Cardiac septum (tissue), 1 donor: ENCODE measurements at regions not wholly inside any gene's neighbourhood (a gene's known extent, or its start where the extent isn't known, plus 50 kb on each side); places are given as distances from the start of the nearest gene placed in this dataset.

ENCODE experiments used
- DNase-seq: peaks from one replicate; pipeline ENCODE4 v3.0.0-alpha.2; 2020; ENCODE audit warnings: low spot score
- intact Hi-C: fragments of 100-400 bp; cut with DNase I; formaldehyde crosslinking; loops from one replicate; pipeline ENCODE4 v1.14.0; 2022
- donor health status: DM: no; HTN: no; CAD: no.

GRCh38 chr10:2957785-2958184 is 109.6 kb upstream of the PFKP start:
- DNase-seq: no peak
- intact Hi-C loops: no loop called here

- intact Hi-C loops: no loop called here
- DNase-seq: no peak
Measured at GRCh38 chr10:2955064-2955463, 112.3 kb upstream of the PFKP start.

- no peak for DNase-seq
- intact Hi-C loops: no loop called here
Measured at GRCh38 chr10:2953495-2953894, 113.9 kb upstream of the PFKP start.

GRCh38 chr10:2951235-2951835 is 116.0 kb upstream of the PFKP start:
- intact Hi-C loops: no loop called here
- no peak for DNase-seq

GRCh38 chr10:2950546-2950945 is 116.8 kb upstream of the PFKP start:
- no peak for DNase-seq
- intact Hi-C loops: no loop called here

DNA sequence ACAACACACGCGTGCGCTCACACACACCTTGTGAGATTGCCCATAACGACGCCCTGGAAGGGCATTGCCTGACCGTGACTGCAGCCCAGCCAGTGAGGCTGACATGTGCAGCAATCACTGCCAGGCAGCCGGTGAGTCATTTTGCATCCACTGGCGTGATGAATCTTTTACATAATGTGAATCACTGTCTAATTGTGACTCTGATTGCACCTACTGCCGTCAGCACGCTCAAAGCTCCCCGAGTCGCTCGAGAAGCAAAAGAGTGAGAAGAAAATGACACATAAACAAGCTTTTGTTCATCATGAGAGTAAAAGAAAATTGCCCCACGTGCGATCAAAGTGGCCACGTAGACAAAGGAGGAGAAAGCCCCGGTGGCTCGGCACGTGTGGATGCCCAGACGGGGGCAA is 117.4 kb upstream of the PFKP start:
- no peak for DNase-seq
- intact Hi-C loops: no loop called here

DNA sequence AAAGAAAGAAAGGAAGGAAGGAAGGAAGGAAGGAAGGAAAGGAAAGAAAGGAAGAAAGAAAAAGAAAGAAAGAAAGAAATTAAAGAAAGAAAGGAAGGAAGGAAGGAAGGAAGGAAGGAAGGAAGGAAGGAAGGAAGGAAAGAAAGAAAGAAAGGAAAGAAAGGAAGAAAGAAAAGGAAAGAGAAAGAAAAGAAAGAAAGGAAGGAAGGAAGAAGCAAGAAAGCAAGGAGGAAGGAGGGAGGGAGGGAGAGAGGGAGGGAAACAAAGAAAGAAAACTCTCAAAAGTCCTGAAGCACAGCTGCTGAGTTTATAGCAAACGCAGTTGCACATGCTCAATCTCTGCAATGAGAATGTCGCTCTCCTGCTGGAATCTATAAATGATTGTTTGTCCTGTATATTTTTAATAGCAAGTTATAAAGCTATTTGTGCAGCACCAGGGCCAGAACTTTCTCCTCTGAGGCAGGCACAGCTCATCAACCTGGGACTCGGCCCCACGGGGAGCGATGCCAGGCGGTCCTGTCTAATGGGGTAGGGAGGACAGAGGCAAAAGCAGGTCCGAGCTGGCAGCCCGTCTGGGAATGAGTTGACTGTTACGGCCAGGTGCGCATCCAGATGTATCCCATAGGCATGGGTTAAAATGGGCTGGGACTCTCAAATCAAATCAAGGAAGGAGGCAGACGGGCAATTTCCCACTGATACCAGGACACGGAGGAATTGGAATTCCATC is 118.0 kb upstream of the PFKP start:
- intact Hi-C loops: no loop called here
- no peak for DNase-seq

- intact Hi-C loops: no loop called here
- no peak for DNase-seq
Measured at GRCh38 chr10:2948127-2948854, 119.1 kb upstream of the PFKP start.

DNA sequence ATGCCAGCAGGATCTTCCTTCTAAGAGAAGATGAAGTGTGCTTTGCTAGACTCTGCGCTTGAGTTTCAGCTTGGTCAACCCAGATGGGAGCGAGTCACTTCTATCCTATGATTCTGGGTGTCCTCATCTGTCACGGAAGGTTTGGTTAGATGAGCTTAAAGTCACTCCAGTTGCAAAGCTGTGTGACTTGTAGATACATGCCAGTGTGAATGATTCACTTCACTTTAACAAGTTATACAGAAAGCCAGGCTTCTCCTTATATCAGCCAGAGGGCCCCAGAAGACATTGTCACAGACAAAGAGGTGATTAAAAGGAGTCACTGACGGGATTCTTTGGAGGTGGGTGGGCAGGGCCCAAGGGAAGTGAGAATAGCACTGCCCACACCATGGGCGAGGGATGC is 122.6 kb upstream of the PFKP start:
- DNase-seq: no peak
- intact Hi-C loops: no loop called here

- intact Hi-C loops: no loop called here
- DNase-seq: no peak
Measured at GRCh38 chr10:2943932-2944614, 123.3 kb upstream of the PFKP start.

DNA sequence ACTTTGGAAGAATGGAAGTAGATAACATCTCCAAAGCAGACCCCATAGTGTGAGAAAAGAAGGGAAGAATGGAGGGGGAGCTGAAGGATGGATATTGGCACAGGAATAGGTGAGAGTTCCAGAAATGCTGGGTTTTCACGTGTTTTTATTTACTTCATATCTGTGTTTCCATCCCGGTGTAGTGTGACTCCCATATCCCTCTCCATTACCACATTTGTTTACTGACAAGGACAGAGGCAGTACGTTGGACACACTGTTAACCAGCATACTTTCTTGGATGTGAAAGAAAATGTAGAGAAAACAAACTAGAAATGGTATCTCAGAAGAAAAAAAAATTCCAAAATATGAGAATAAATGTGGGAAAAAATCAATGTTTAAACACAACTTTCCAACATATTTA is 124.4 kb upstream of the PFKP start:
- intact Hi-C loops: no loop called here

GRCh38 chr10:2938869-2939268 is 128.5 kb upstream of the PFKP start:
- DNase-seq: no peak
- intact Hi-C loops: no loop called here

More for the DNA sequence above, 124.4 kb upstream of the PFKP start:
- DNase-seq: no peak

DNA sequence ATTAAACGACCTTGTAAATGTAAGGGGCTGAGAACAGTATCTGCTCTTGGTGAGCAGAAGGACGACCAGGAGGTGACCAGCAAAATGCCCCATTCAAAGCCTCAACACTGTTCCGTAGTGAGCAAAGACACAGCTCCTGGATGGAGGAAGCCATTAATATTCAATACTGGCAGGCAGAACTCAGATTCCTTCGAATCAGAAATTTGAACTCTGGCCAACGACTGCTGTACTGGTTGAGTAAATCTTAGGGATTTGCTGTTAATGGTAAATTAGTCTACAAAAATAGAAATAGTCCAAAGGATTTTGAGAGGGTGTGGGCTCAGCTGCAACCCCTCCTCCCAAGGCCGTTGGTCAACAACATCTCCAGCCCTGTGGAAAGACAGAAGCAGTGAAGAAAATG is 130.5 kb upstream of the PFKP start:
- intact Hi-C loops: no loop called here

DNA sequence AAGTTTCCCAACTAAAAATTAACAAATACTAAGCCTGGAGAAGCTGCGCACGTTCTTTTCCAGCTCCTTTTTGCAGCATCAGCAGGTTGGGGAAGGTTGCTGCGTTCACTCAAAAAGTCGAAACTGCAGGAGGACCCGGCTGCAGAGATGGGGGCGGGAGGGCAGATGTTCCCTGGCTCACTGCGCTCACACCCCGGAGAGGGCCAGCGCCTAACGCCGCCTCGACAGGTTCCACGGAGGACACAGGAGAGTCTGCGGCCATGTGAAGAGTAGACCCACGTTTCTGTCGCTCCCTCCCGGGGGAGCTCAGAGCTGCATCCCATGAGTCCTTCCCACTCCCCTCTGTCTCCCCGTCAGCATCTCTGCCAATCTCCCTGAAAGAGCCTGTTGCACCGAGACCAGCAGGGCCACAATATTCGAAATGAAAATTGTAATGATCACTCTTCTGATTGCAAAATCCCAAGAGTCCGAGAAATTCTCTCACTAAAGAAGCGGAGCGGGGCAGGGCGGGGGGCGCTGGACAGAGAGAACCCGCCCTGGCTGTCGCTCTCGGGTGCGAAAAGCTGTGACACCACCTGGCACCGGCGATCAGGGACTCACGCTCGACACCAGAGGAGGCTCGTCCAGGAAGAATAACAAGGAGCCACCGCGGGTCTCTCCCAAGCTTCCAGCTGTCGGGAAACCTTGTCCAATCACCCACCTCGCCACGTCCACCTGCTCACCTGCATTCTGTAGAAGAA is 131.5 kb upstream of the PFKP start:
- intact Hi-C loops: no loop called here
- DNase-seq: no peak

More for the DNA sequence above, 130.5 kb upstream of the PFKP start:
- no peak for DNase-seq

GRCh38 chr10:2933924-2934323 is 133.4 kb upstream of the PFKP start:
- intact Hi-C loops: no loop called here
- DNase-seq: no peak

- intact Hi-C loops: no loop called here
- DNase-seq: no peak
Measured at GRCh38 chr10:2933519-2933918, 133.8 kb upstream of the PFKP start.

DNA sequence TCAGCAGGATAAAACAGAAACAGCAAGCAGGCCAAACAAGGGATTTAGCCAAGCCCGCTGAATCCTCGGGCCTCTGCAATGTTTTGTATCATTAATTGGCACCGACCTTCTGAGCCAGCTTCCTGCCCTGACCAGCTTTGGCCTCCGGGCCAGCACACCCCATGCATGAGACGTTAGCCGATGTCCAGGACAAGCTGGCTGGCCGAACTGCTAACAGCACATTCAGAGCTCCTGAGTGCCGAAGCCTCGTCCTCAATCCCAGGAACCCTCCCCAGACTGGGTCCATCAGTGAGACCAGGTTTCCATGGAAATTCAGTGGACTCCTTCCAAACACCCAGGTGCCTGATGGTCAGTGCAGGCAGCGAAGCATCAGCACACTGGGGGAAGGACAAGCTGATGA is 134.3 kb upstream of the PFKP start:
- no peak for DNase-seq
- intact Hi-C loops: no loop called here

- DNase-seq: no peak
- intact Hi-C loops: loop anchor here (2.0 kb wide), 1 partner anchor 115 kb away; no protein-coding TSS in a partner anchor
Measured at GRCh38 chr10:2929480-2930258, 137.7 kb upstream of the PFKP start.
